ENCODE measurements at regions not wholly inside any gene's neighbourhood (a gene's known extent, or its start where the extent isn't known, plus 50 kb on each side); places are given as distances from the start of the nearest gene placed in this dataset.

GRCh38 chr13:89827552-89827951 lies 1519.9 kb upstream of the MIR17HG start:
- H3K27ac ChIP-seq (ENCODE audit: low read depth, low read length): no peak overlapping the region
- no peaks in the 10 kb centered on the region for H3K36me3 ChIP-seq (ENCODE audit: low read length)
- no peaks in the 10 kb centered on the region for H3K27me3 ChIP-seq (ENCODE audit: low read length)
- no peak overlapping the region for H3K9ac ChIP-seq (ENCODE audit: low read length)
- H4K20me1 ChIP-seq (ENCODE audit: low read depth, low read length): no peaks in the 10 kb centered on the region
- no peaks in the 10 kb centered on the region for H3K9me3 ChIP-seq (ENCODE audit: insufficient read depth, low read length)
- no peak overlapping the region for H2AFZ ChIP-seq (ENCODE audit: low read depth, low read length, severe bottlenecking)
- H3K4me3 ChIP-seq (ENCODE audit: insufficient read depth, low read length, poor library complexity, severe bottlenecking): no peak overlapping the region
- H3F3A ChIP-seq (ENCODE audit: insufficient read depth): no peaks in the 10 kb centered on the region
- H3K9me2 ChIP-seq (replicated peaks; ENCODE audit: insufficient read depth, low read length): no peaks in the 10 kb centered on the region
- no peak for TF ChIP-seq CTCF (IDR thresholded peaks at IDR 0.05; ENCODE audit: insufficient read depth, low read length, poor library complexity, severe bottlenecking)
- TF ChIP-seq EZH2phosphoT487 (conservative IDR thresholded peaks at IDR 0.05; ENCODE audit: low read length): no peak
- no peak overlapping the region for H3K4me2 ChIP-seq (ENCODE audit: low read depth, low read length, poor library complexity, severe bottlenecking)
- no peaks in the 10 kb centered on the region for H3K79me2 ChIP-seq (ENCODE audit: insufficient read depth, low read length)

- Histone ChIP-seq H3K36me3 (ENCODE audit: low read length) (no peaks in the 10 kb centered on the region), H3K9me2 (replicated peaks; ENCODE audit: insufficient read depth, low read length) (no peaks in the 10 kb centered on the region), H3K9me3 (ENCODE audit: insufficient read depth, low read length) (no peaks in the 10 kb centered on the region), H2AFZ (ENCODE audit: low read depth, low read length, severe bottlenecking) (no peak overlapping the region), H3K27me3 (ENCODE audit: low read length) (no peaks in the 10 kb centered on the region), H3K4me2 (ENCODE audit: low read depth, low read length, poor library complexity, severe bottlenecking) (no peak overlapping the region), H3K27ac (ENCODE audit: low read depth, low read length) (no peak overlapping the region), H4K20me1 (ENCODE audit: low read depth, low read length) (no peaks in the 10 kb centered on the region), H3K79me2 (ENCODE audit: insufficient read depth, low read length) (no peaks in the 10 kb centered on the region), H3K4me3 (ENCODE audit: insufficient read depth, low read length, poor library complexity, severe bottlenecking) (no peak overlapping the region), H3F3A (ENCODE audit: insufficient read depth) (no peaks in the 10 kb centered on the region), H3K9ac (ENCODE audit: low read length) (no peak overlapping the region)
- TF ChIP-seq CTCF (IDR thresholded peaks at IDR 0.05; ENCODE audit: insufficient read depth, low read length, poor library complexity, severe bottlenecking): no peak
- TF ChIP-seq EZH2phosphoT487 (conservative IDR thresholded peaks at IDR 0.05; ENCODE audit: low read length): no peak
Measured at GRCh38 chr13:89828506-89828905, 1519.0 kb upstream of the MIR17HG start.

GRCh38 chr13:89831157-89831556 lies 1516.3 kb upstream of the MIR17HG start:
- Histone ChIP-seq H3K9me3 (ENCODE audit: insufficient read depth, low read length) (no peaks in the 10 kb centered on the region), H4K20me1 (ENCODE audit: low read depth, low read length) (no peaks in the 10 kb centered on the region), H3F3A (ENCODE audit: insufficient read depth) (no peaks in the 10 kb centered on the region), H3K4me3 (ENCODE audit: insufficient read depth, low read length, poor library complexity, severe bottlenecking) (no peak overlapping the region), H3K79me2 (ENCODE audit: insufficient read depth, low read length) (no peaks in the 10 kb centered on the region), H2AFZ (ENCODE audit: low read depth, low read length, severe bottlenecking) (no peak overlapping the region), H3K27ac (ENCODE audit: low read depth, low read length) (no peak overlapping the region), H3K9ac (ENCODE audit: low read length) (no peak overlapping the region), H3K36me3 (ENCODE audit: low read length) (no peaks in the 10 kb centered on the region), H3K27me3 (ENCODE audit: low read length) (no peaks in the 10 kb centered on the region), H3K4me2 (ENCODE audit: low read depth, low read length, poor library complexity, severe bottlenecking) (no peak overlapping the region), H3K9me2 (replicated peaks; ENCODE audit: insufficient read depth, low read length) (no peaks in the 10 kb centered on the region)
- no peak for TF ChIP-seq CTCF (IDR thresholded peaks at IDR 0.05; ENCODE audit: insufficient read depth, low read length, poor library complexity, severe bottlenecking)
- no peak for TF ChIP-seq EZH2phosphoT487 (conservative IDR thresholded peaks at IDR 0.05; ENCODE audit: low read length)
